ENCODE measurements at regions not wholly inside any gene's neighbourhood (a gene's known extent, or its start where the extent isn't known, plus 50 kb on each side); places are given as distances from the start of the nearest gene placed in this dataset.

- no peak for TF ChIP-seq REST (IDR thresholded peaks at IDR 0.05; ENCODE audit: borderline replicate concordance)
- TF ChIP-seq POLR2AphosphoS5 (IDR thresholded peaks at IDR 0.05): no peak
- no peak for TF ChIP-seq EZH2 (IDR thresholded peaks at IDR 0.05; ENCODE audit: borderline replicate concordance, insufficient read depth, low read length, poor library complexity, severe bottlenecking)
- TF ChIP-seq MXI1 (conservative IDR thresholded peaks at IDR 0.05; ENCODE audit: poor library complexity, severe bottlenecking): no peak
- no peak for TF ChIP-seq TAF1 (IDR thresholded peaks at IDR 0.05; ENCODE audit: low read depth)
- TF ChIP-seq CTCF (IDR thresholded peaks at IDR 0.05; ENCODE audit: poor library complexity, severe bottlenecking): no peak
- TF ChIP-seq SMC3 (conservative IDR thresholded peaks at IDR 0.05; ENCODE audit: poor library complexity): no peak
- no peak for TF ChIP-seq RAD21 (conservative IDR thresholded peaks at IDR 0.05)
- TF ChIP-seq EP300 (conservative IDR thresholded peaks at IDR 0.05; ENCODE audit: poor library complexity, severe bottlenecking): no peak
- no peaks in the 10 kb centered on the region for H3F3A ChIP-seq (ENCODE audit: insufficient read depth, low read length, poor library complexity, severe bottlenecking)
- H3K9me3 ChIP-seq (ENCODE audit: low read length): no peaks in the 10 kb centered on the region
- H3K27ac ChIP-seq (ENCODE audit: low read length): no peak overlapping the region
- H4K20me1 ChIP-seq (ENCODE audit: insufficient read depth): no peaks in the 10 kb centered on the region
- H2AFZ ChIP-seq (ENCODE audit: low read depth, low read length): no peak overlapping the region
- H3K9me2 ChIP-seq (ENCODE audit: insufficient read depth, low read length): no peaks in the 10 kb centered on the region
- no peak overlapping the region for H3K4me3 ChIP-seq (ENCODE audit: low read length)
- H3K27me3 ChIP-seq (ENCODE audit: insufficient read depth, low read depth, low read length): no peaks in the 10 kb centered on the region
- no peaks in the 10 kb centered on the region for H3K36me3 ChIP-seq (ENCODE audit: insufficient read depth, low read length)
- H3K9ac ChIP-seq (ENCODE audit: low read length): no peak overlapping the region
- H3K79me2 ChIP-seq (replicated peaks; ENCODE audit: insufficient read depth, low read length): no peaks in the 10 kb centered on the region
- no peak overlapping the region for H3K4me2 ChIP-seq (ENCODE audit: low read length)
Measured at GRCh38 chr12:90618586-90618985, 336.4 kb downstream of the CCER1 start.

- H3K79me2 ChIP-seq (replicated peaks; ENCODE audit: insufficient read depth, low read length): no peaks in the 10 kb centered on the region
- H3K27ac ChIP-seq (ENCODE audit: low read length): no peak overlapping the region
- H3K4me2 ChIP-seq (ENCODE audit: low read length): no peak overlapping the region
- no peak overlapping the region for H3K9ac ChIP-seq (ENCODE audit: low read length)
- H3K9me2 ChIP-seq (ENCODE audit: insufficient read depth, low read length): no peaks in the 10 kb centered on the region
- no peaks in the 10 kb centered on the region for H4K20me1 ChIP-seq (ENCODE audit: insufficient read depth)
- H3K4me3 ChIP-seq (ENCODE audit: low read length): no peak overlapping the region
- no peaks in the 10 kb centered on the region for H3K27me3 ChIP-seq (ENCODE audit: insufficient read depth, low read depth, low read length)
- H2AFZ ChIP-seq (ENCODE audit: low read depth, low read length): no peak overlapping the region
- no peaks in the 10 kb centered on the region for H3F3A ChIP-seq (ENCODE audit: insufficient read depth, low read length, poor library complexity, severe bottlenecking)
- H3K9me3 ChIP-seq (ENCODE audit: low read length): no peaks in the 10 kb centered on the region
- no peaks in the 10 kb centered on the region for H3K36me3 ChIP-seq (ENCODE audit: insufficient read depth, low read length)
- TF ChIP-seq EP300 (conservative IDR thresholded peaks at IDR 0.05; ENCODE audit: poor library complexity, severe bottlenecking): no peak
- no peak for TF ChIP-seq RAD21 (conservative IDR thresholded peaks at IDR 0.05)
- TF ChIP-seq POLR2AphosphoS5 (IDR thresholded peaks at IDR 0.05): no peak
- no peak for TF ChIP-seq MXI1 (conservative IDR thresholded peaks at IDR 0.05; ENCODE audit: poor library complexity, severe bottlenecking)
- TF ChIP-seq TAF1 (IDR thresholded peaks at IDR 0.05; ENCODE audit: low read depth): no peak
Measured at GRCh38 chr12:90611891-90612290, 343.1 kb downstream of the CCER1 start.

Measured in neural cell (in vitro differentiated cells).